ENCODE measurements at regions not wholly inside any gene's neighbourhood (a gene's known extent, or its start where the extent isn't known, plus 50 kb on each side); places are given as distances from the start of the nearest gene placed in this dataset.
"Not testable (repeated sequence)": the region's sequence is repeated elsewhere in the genome, so short reads cannot be mapped to it uniquely, and the experiment has no call there.

GRCh38 chr9:22508354-22508753, 61.7 kb downstream of the DMRTA1 start:
- DNase-seq (ENCODE audit: low read depth); H3K4me3 ChIP-seq (ENCODE audit: low read length): not testable (repeated sequence)

- no peak for DNase-seq (ENCODE audit: low read depth)
- no peak overlapping the region for H3K4me3 ChIP-seq (ENCODE audit: low read length)
- TF ChIP-seq CTCF (conservative IDR thresholded peaks at IDR 0.05; ENCODE audit: low read depth, low read length) = no peak
These were observed 62.2 kb downstream of the DMRTA1 start for GRCh38 chr9:22508790-22509189.

DNA sequence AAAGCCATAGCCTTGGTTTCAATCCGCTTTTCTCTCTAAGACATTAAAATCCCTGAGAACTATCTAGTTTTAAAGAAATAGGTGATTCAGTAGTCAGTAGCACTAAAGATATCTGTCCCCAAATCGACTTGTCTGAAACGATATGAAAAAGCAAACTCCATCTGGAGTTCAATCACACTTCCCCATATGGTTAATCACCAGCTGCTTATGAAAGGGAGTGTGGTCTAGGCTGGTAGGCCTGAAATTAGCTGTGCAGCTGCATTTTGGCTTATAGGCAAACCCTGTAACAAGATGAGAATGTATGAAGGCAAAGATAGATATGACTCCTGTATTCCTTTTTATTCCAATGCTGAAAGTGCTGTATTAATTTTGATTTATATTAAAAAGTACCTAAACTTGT, 65.9 kb downstream of the DMRTA1 start:
- DNase-seq (ENCODE audit: low read depth) = no peak
- H3K4me3 ChIP-seq (ENCODE audit: low read length) = no peak overlapping the region
- no peak for TF ChIP-seq CTCF (conservative IDR thresholded peaks at IDR 0.05; ENCODE audit: low read depth, low read length)

DNA sequence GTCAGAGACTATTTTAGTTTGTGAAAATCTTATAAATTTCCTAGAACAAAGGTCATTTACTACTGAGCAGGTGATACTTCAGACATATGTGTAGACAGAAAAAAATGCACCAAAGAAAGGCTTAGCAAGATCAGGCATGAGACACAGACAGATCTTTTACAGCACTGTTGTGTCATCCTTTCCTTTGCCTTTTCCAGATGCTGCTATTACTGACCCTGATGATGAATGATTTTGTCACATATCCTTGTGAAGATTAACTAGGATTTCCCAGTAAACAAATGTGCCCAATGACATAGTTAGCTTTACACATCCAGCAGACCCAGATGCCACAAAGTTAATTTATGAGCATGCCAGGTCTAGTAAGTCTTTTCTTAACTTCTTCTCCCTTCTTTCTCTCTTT, 68.2 kb downstream of the DMRTA1 start:
- H3K4me3 ChIP-seq (ENCODE audit: low read length) = no peak overlapping the region
- no peak for TF ChIP-seq CTCF (conservative IDR thresholded peaks at IDR 0.05; ENCODE audit: low read depth, low read length)
- DNase-seq (ENCODE audit: low read depth) = no peak

DNA sequence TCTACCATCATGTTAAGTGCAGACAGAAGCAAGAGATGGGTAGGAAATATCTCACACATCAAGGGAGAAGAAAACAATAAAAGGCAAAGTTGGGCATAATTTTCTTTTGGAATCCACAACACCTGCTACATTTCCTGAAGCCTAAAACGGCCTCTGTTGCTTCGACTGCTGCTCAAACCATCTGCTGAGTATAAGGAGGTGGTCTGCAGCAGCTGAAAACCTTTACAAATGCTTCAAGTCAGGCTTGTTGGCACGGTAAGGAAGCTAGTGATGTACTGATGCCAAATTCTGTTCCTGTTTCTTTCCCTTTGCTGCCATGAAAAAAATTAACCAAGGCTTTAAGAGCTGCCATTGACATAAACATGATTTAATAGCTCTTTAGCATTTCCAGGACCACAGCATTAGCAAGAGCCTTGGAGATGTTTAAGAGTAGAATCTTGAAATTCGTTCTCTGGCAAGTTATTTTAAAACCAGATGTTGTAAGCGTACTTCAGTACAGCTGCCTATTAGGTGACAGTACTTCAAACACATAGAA, 75.6 kb downstream of the DMRTA1 start:
- TF ChIP-seq CTCF (conservative IDR thresholded peaks at IDR 0.05; ENCODE audit: low read depth, low read length) = no peak
- H3K4me3 ChIP-seq (ENCODE audit: low read length) = no peak overlapping the region
- DNase-seq (ENCODE audit: low read depth) = no peak

- no peak for DNase-seq (ENCODE audit: low read depth)
- no peak overlapping the region for H3K4me3 ChIP-seq (ENCODE audit: low read length)
- TF ChIP-seq CTCF (conservative IDR thresholded peaks at IDR 0.05; ENCODE audit: low read depth, low read length) = peak; percentile 39
These were observed 81.9 kb downstream of the DMRTA1 start for GRCh38 chr9:22528485-22528884.

DNA sequence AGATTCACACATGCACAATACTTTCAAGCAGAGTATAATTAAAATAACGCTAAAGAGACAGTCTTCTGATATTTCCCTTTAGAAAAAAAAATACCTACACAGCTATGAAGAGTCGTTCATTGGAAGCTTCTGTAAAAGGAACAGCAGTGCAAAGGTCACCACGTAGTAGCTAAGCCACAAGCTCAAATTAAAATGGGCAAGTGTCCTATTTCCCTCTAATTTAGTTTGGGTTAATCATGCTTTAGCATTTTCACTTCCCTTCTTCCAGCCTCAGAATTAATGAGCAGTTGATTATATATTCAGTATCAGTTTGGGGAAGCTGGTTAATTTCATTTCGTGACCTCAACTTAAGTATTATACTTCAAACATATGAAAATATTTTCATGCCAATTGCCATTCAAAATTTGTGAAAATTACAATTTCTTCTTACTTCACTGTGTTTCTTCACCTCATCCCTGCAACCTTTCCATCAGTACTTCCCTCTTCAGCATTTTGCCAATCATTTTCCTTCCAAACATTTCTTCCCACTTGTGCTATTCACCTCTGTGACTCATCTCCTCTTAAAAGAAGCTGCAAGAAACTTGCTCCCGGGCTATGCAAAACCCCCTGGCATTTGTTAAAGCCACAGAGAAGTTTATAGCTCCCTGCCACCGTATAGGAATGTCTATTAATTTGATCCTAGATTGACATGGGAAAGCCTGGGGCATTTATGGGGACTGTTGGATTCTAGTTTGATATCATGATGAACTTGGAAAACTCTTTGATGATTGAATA, 83.0 kb downstream of the DMRTA1 start:
- H3K4me3 ChIP-seq (ENCODE audit: low read length) = no peak overlapping the region
- TF ChIP-seq CTCF (conservative IDR thresholded peaks at IDR 0.05; ENCODE audit: low read depth, low read length) = no peak

More for the DNA sequence above, 83.0 kb downstream of the DMRTA1 start:
- DNase-seq (ENCODE audit: low read depth) = no peak

Measured in retinal pigment epithelial cell (primary cell).